Activated naive CD4-positive, alpha-beta T cell treated with anti-CD3 and anti-CD28 coated beads, Interleukin-2, amount 50 U/mL, for 24 hours (primary cell): ENCODE measurements at regions not wholly inside any gene's neighbourhood (a gene's known extent, or its start where the extent isn't known, plus 50 kb on each side); places are given as distances from the start of the nearest gene placed in this dataset.
A peak's percentile ranks its signal among the peaks of the same experiment; 100 is the strongest.

Experiments used
- H3K27ac Mint-ChIP-seq: one replicate; pipeline ENCODE4 v1.8.0; 2021; ENCODE audit warnings: mild to moderate bottlenecking, mixed read lengths
- H3K27me3 Mint-ChIP-seq: one replicate; pipeline ENCODE4 v1.8.0; 2021; ENCODE audit warnings: mixed read lengths
- H3K36me3 Mint-ChIP-seq: one replicate; pipeline ENCODE4 v1.8.0; 2021; ENCODE audit warnings: mixed read lengths
- H3K4me1 Mint-ChIP-seq: one replicate; pipeline ENCODE4 v1.8.0; 2021; ENCODE audit warnings: mixed read lengths
- H3K4me3 Mint-ChIP-seq: one replicate; pipeline ENCODE4 v1.8.0; 2021; ENCODE audit warnings: mild to moderate bottlenecking, mixed read lengths
- H3K9me3 Mint-ChIP-seq: one replicate; pipeline ENCODE4 v1.8.0; 2021; ENCODE audit warnings: mixed read lengths

- no peaks in the 10 kb centered on the region for H3K36me3 Mint-ChIP-seq
- H3K4me1 Mint-ChIP-seq, result peaks cover 6% of the 10 kb centered on the region
- H3K4me3 Mint-ChIP-seq, result no peak overlapping the region
- no peaks in the 10 kb centered on the region for H3K27me3 Mint-ChIP-seq
- H3K9me3 Mint-ChIP-seq, result no peaks in the 10 kb centered on the region
- no peak overlapping the region for H3K27ac Mint-ChIP-seq
Measured at GRCh38 chr1:234868296-234869147, 258.5 kb upstream of the IRF2BP2 start.

GRCh38 chr1:234866007-234866866 lies 256.3 kb upstream of the IRF2BP2 start:
- H3K27me3 Mint-ChIP-seq, result no peaks in the 10 kb centered on the region
- peaks cover 10% of the 10 kb centered on the region for H3K4me1 Mint-ChIP-seq
- no peak overlapping the region for H3K4me3 Mint-ChIP-seq
- no peaks in the 10 kb centered on the region for H3K36me3 Mint-ChIP-seq
- H3K9me3 Mint-ChIP-seq, result no peaks in the 10 kb centered on the region
- H3K27ac Mint-ChIP-seq, result peak overlapping the region; percentile 47

- H3K27me3 Mint-ChIP-seq, result no peaks in the 10 kb centered on the region
- H3K9me3 Mint-ChIP-seq, result no peaks in the 10 kb centered on the region
- peak overlapping the region; percentile 6 for H3K27ac Mint-ChIP-seq
Measured at GRCh38 chr1:234865171-234866006, 255.4 kb upstream of the IRF2BP2 start.

GRCh38 chr1:234864116-234864515 lies 254.1 kb upstream of the IRF2BP2 start:
- H3K27ac Mint-ChIP-seq, result no peak overlapping the region
- H3K4me3 Mint-ChIP-seq, result no peak overlapping the region
- H3K9me3 Mint-ChIP-seq, result no peaks in the 10 kb centered on the region
- H3K27me3 Mint-ChIP-seq, result no peaks in the 10 kb centered on the region
- no peaks in the 10 kb centered on the region for H3K36me3 Mint-ChIP-seq
- H3K4me1 Mint-ChIP-seq, result peaks cover 7% of the 10 kb centered on the region

More at GRCh38 chr1:234865171-234866006, 255.4 kb upstream of the IRF2BP2 start:
- no peaks in the 10 kb centered on the region for H3K36me3 Mint-ChIP-seq
- peaks cover 10% of the 10 kb centered on the region for H3K4me1 Mint-ChIP-seq
- H3K4me3 Mint-ChIP-seq, result no peak overlapping the region

GRCh38 chr1:234863551-234863971 lies 253.6 kb upstream of the IRF2BP2 start:
- H3K36me3 Mint-ChIP-seq, result no peaks in the 10 kb centered on the region
- H3K4me3 Mint-ChIP-seq, result no peak overlapping the region

GRCh38 chr1:234862944-234863515 lies 253.1 kb upstream of the IRF2BP2 start:
- Mint-ChIP-seq H3K9me3 (no peaks in the 10 kb centered on the region), H3K27ac (no peak overlapping the region), H3K36me3 (no peaks in the 10 kb centered on the region), H3K27me3 (no peaks in the 10 kb centered on the region), H3K4me3 (no peak overlapping the region), H3K4me1 (peaks cover 7% of the 10 kb centered on the region)

More at GRCh38 chr1:234863551-234863971, 253.6 kb upstream of the IRF2BP2 start:
- Mint-ChIP-seq H3K27ac (no peak overlapping the region), H3K9me3 (no peaks in the 10 kb centered on the region), H3K27me3 (no peaks in the 10 kb centered on the region), H3K4me1 (peaks cover 7% of the 10 kb centered on the region)

GRCh38 chr1:234862360-234862943 lies 252.5 kb upstream of the IRF2BP2 start:
- H3K27me3 Mint-ChIP-seq, result no peaks in the 10 kb centered on the region
- no peak overlapping the region for H3K4me3 Mint-ChIP-seq
- no peaks in the 10 kb centered on the region for H3K36me3 Mint-ChIP-seq
- no peaks in the 10 kb centered on the region for H3K9me3 Mint-ChIP-seq
- no peak overlapping the region for H3K27ac Mint-ChIP-seq
- peaks cover 7% of the 10 kb centered on the region for H3K4me1 Mint-ChIP-seq

GRCh38 chr1:234861761-234862160 lies 251.8 kb upstream of the IRF2BP2 start:
- H3K9me3 Mint-ChIP-seq, result no peaks in the 10 kb centered on the region
- no peaks in the 10 kb centered on the region for H3K27me3 Mint-ChIP-seq
- H3K4me1 Mint-ChIP-seq, result peaks cover 4% of the 10 kb centered on the region
- no peak overlapping the region for H3K4me3 Mint-ChIP-seq
- H3K27ac Mint-ChIP-seq, result no peak overlapping the region
- H3K36me3 Mint-ChIP-seq, result no peaks in the 10 kb centered on the region

GRCh38 chr1:234861024-234861620 lies 251.1 kb upstream of the IRF2BP2 start:
- peaks cover 4% of the 10 kb centered on the region for H3K4me1 Mint-ChIP-seq
- H3K9me3 Mint-ChIP-seq, result no peaks in the 10 kb centered on the region
- no peak overlapping the region for H3K4me3 Mint-ChIP-seq
- H3K27me3 Mint-ChIP-seq, result no peaks in the 10 kb centered on the region
- H3K36me3 Mint-ChIP-seq, result no peaks in the 10 kb centered on the region
- H3K27ac Mint-ChIP-seq, result no peak overlapping the region

GRCh38 chr1:234858722-234859121 lies 248.7 kb upstream of the IRF2BP2 start:
- H3K4me3 Mint-ChIP-seq, result no peak overlapping the region
- H3K27ac Mint-ChIP-seq, result no peak overlapping the region
- no peaks in the 10 kb centered on the region for H3K36me3 Mint-ChIP-seq
- H3K9me3 Mint-ChIP-seq, result no peaks in the 10 kb centered on the region
- H3K4me1 Mint-ChIP-seq, result peaks cover 8% of the 10 kb centered on the region
- H3K27me3 Mint-ChIP-seq, result no peaks in the 10 kb centered on the region

- Mint-ChIP-seq H3K9me3 (no peaks in the 10 kb centered on the region), H3K27ac (no peak overlapping the region), H3K27me3 (no peaks in the 10 kb centered on the region), H3K4me1 (peaks cover 13% of the 10 kb centered on the region), H3K36me3 (no peaks in the 10 kb centered on the region), H3K4me3 (no peak overlapping the region)
Measured at GRCh38 chr1:234856845-234857245, 246.9 kb upstream of the IRF2BP2 start.

- no peaks in the 10 kb centered on the region for H3K27me3 Mint-ChIP-seq
- no peak overlapping the region for H3K27ac Mint-ChIP-seq
- no peaks in the 10 kb centered on the region for H3K9me3 Mint-ChIP-seq
- no peak overlapping the region for H3K4me3 Mint-ChIP-seq
- H3K4me1 Mint-ChIP-seq, result peaks cover 18% of the 10 kb centered on the region
- H3K36me3 Mint-ChIP-seq, result no peaks in the 10 kb centered on the region
Measured at GRCh38 chr1:234855851-234856250, 245.9 kb upstream of the IRF2BP2 start.

GRCh38 chr1:234854645-234855039 lies 244.7 kb upstream of the IRF2BP2 start:
- Mint-ChIP-seq H3K9me3 (no peaks in the 10 kb centered on the region), H3K36me3 (no peaks in the 10 kb centered on the region), H3K27ac (no peak overlapping the region), H3K4me3 (no peak overlapping the region), H3K27me3 (no peaks in the 10 kb centered on the region), H3K4me1 (peaks cover 19% of the 10 kb centered on the region)

- H3K36me3 Mint-ChIP-seq, result no peaks in the 10 kb centered on the region
- peaks cover 25% of the 10 kb centered on the region for H3K4me1 Mint-ChIP-seq
- H3K4me3 Mint-ChIP-seq, result no peak overlapping the region
- H3K27ac Mint-ChIP-seq, result peak overlapping the region; percentile 30
- H3K9me3 Mint-ChIP-seq, result no peaks in the 10 kb centered on the region
- H3K27me3 Mint-ChIP-seq, result no peaks in the 10 kb centered on the region
Measured at GRCh38 chr1:234853906-234854644, 244.1 kb upstream of the IRF2BP2 start.
